ENCODE measurements at regions not wholly inside any gene's neighbourhood (a gene's known extent, or its start where the extent isn't known, plus 50 kb on each side); places are given as distances from the start of the nearest gene placed in this dataset.

DNA sequence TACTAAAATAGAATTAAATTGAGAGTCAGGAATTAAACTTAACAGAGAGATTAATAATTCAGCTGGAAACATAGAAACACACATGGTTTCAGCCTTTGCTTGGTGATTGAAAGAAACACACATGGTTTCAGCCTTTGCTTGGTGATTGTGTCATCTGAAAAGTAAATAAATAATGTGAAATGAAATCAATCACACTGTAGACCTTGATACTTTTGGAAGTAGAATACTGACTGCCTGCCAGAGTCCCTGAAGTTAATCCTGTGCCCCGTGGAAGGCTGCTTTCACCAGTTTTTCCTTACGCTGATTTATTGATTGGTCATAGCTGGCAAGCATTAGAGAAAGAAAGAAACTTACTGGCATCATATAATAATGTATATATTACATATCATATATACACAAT is 1252.7 kb upstream of the FAM98A start:
- Mint-ChIP-seq H3K4me3 (ENCODE audit: unreplicated experiment) (no peak overlapping the region), H3K9me3 (ENCODE audit: unreplicated experiment) (no peaks in the 10 kb centered on the region), H3K27me3 (ENCODE audit: unreplicated experiment) (no peaks in the 10 kb centered on the region), H3K36me3 (ENCODE audit: low read depth, unreplicated experiment) (peaks cover 8% of the 10 kb centered on the region), H3K27ac (ENCODE audit: unreplicated experiment) (no peak overlapping the region), H3K4me1 (ENCODE audit: unreplicated experiment) (peaks cover 28% of the 10 kb centered on the region)
- no peak for DNase-seq (ENCODE audit: low spot score)
- no peak for TF ChIP-seq CTCF (IDR thresholded peaks at IDR 0.05; ENCODE audit: unreplicated experiment)

- Mint-ChIP-seq H3K4me3 (ENCODE audit: unreplicated experiment) (no peak overlapping the region), H3K36me3 (ENCODE audit: low read depth, unreplicated experiment) (peaks cover 8% of the 10 kb centered on the region), H3K27ac (ENCODE audit: unreplicated experiment) (no peak overlapping the region), H3K27me3 (ENCODE audit: unreplicated experiment) (no peaks in the 10 kb centered on the region), H3K4me1 (ENCODE audit: unreplicated experiment) (peaks cover 28% of the 10 kb centered on the region), H3K9me3 (ENCODE audit: unreplicated experiment) (no peaks in the 10 kb centered on the region)
- DNase-seq (ENCODE audit: low spot score): no peak
- no peak for TF ChIP-seq CTCF (IDR thresholded peaks at IDR 0.05; ENCODE audit: unreplicated experiment)
Measured at GRCh38 chr2:34849827-34850226, 1250.7 kb upstream of the FAM98A start.

GRCh38 chr2:34848691-34849090 is 1249.6 kb upstream of the FAM98A start:
- Mint-ChIP-seq H3K4me3 (ENCODE audit: unreplicated experiment) (no peak overlapping the region), H3K27me3 (ENCODE audit: unreplicated experiment) (no peaks in the 10 kb centered on the region), H3K36me3 (ENCODE audit: low read depth, unreplicated experiment) (peaks cover 8% of the 10 kb centered on the region), H3K4me1 (ENCODE audit: unreplicated experiment) (peaks cover 28% of the 10 kb centered on the region), H3K9me3 (ENCODE audit: unreplicated experiment) (no peaks in the 10 kb centered on the region), H3K27ac (ENCODE audit: unreplicated experiment) (peak overlapping the region; percentile 93)
- DNase-seq (ENCODE audit: low spot score): peak; percentile 19
- no peak for TF ChIP-seq CTCF (IDR thresholded peaks at IDR 0.05; ENCODE audit: unreplicated experiment)

- Mint-ChIP-seq H3K36me3 (ENCODE audit: low read depth, unreplicated experiment) (peaks cover 8% of the 10 kb centered on the region), H3K4me1 (ENCODE audit: unreplicated experiment) (peaks cover 28% of the 10 kb centered on the region), H3K27me3 (ENCODE audit: unreplicated experiment) (no peaks in the 10 kb centered on the region), H3K9me3 (ENCODE audit: unreplicated experiment) (no peaks in the 10 kb centered on the region), H3K27ac (ENCODE audit: unreplicated experiment) (peak overlapping the region; percentile 93), H3K4me3 (ENCODE audit: unreplicated experiment) (no peak overlapping the region)
- no peak for TF ChIP-seq CTCF (IDR thresholded peaks at IDR 0.05; ENCODE audit: unreplicated experiment)
- no peak for DNase-seq (ENCODE audit: low spot score)
Measured at GRCh38 chr2:34848132-34848531, 1249.0 kb upstream of the FAM98A start.

DNA sequence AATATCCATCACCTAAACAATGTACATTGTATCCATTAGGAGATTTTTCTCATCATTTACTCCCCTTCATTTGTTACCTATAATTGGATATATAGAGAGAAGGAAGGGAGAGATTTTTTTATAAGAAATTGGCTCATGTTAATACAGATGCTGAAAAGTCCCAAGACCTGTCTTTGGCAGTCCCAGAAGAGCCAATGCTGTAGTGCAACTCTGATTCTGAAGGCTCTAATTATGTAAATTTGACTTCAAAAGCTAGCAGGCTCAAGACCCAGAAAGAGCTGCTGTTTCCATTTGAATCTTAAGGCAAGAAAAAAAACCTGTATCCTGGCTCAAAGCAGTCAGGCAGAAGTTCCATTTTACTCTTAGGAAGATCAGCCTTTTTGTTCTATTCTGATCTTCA is 1245.5 kb upstream of the FAM98A start:
- Mint-ChIP-seq H3K36me3 (ENCODE audit: low read depth, unreplicated experiment) (peaks cover 2% of the 10 kb centered on the region), H3K4me1 (ENCODE audit: unreplicated experiment) (peaks cover 23% of the 10 kb centered on the region), H3K27ac (ENCODE audit: unreplicated experiment) (no peak overlapping the region), H3K9me3 (ENCODE audit: unreplicated experiment) (no peaks in the 10 kb centered on the region), H3K27me3 (ENCODE audit: unreplicated experiment) (no peaks in the 10 kb centered on the region), H3K4me3 (ENCODE audit: unreplicated experiment) (no peak overlapping the region)
- no peak for TF ChIP-seq CTCF (IDR thresholded peaks at IDR 0.05; ENCODE audit: unreplicated experiment)
- DNase-seq (ENCODE audit: low spot score): no peak
